SJCRH30 (cell line): ENCODE measurements at regions not wholly inside any gene's neighbourhood (a gene's known extent, or its start where the extent isn't known, plus 50 kb on each side); places are given as distances from the start of the nearest gene placed in this dataset.
"Not testable (repeated sequence)": the region's sequence is repeated elsewhere in the genome, so short reads cannot be mapped to it uniquely, and the experiment has no call there.

Source experiments
- DNase-seq, 2 experiments: peaks; one replicate each; pipeline ENCODE4 v3.0.0-alpha.2; 2015 to 2020
- H3K27ac ChIP-seq: fragments of 250-450 bp; sonication (Bioruptor Pico); 2 replicates; pipeline ENCODE4 v1.5.1; 2020; ENCODE audit warnings: mild to moderate bottlenecking, moderate library complexity
- H3K27me3 ChIP-seq: fragments of 250-450 bp; sonication (Bioruptor Pico); 2 replicates; pipeline ENCODE4 v1.5.1; 2020; ENCODE audit warnings: mild to moderate bottlenecking, moderate library complexity
- H3K36me3 ChIP-seq: fragments of 250-450 bp; sonication (Bioruptor Pico); 2 replicates; pipeline ENCODE4 v1.5.1; 2020; ENCODE audit warnings: mild to moderate bottlenecking, moderate library complexity
- H3K4me1 ChIP-seq: fragments of 250-450 bp; sonication (Bioruptor Pico); 2 replicates; pipeline ENCODE4 v1.5.1; 2020; ENCODE audit warnings: mild to moderate bottlenecking, moderate library complexity
- H3K4me3 ChIP-seq: fragments of 250-450 bp; sonication (Bioruptor Pico); 2 replicates; pipeline ENCODE4 v1.5.1; 2020; ENCODE audit warnings: mild to moderate bottlenecking, moderate library complexity
- H3K9me3 ChIP-seq: fragments of 250-450 bp; sonication (Bioruptor Pico); replicated peaks from 2 replicates; pipeline ENCODE4 v1.5.1; 2020; ENCODE audit warnings: mild to moderate bottlenecking, moderate library complexity

GRCh38 chr20:5390720-5391119, 74.0 kb upstream of the PROKR2 start:
- no peak for DNase-seq
- no peaks in the 10 kb centered on the region for H3K36me3 ChIP-seq
- peaks cover 9% of the 10 kb centered on the region; the same call in 1 of the 2 replicates for H3K27me3 ChIP-seq
- no peaks in the 10 kb centered on the region for H3K9me3 ChIP-seq
- H3K4me1 ChIP-seq: no peaks in the 10 kb centered on the region
- no peak overlapping the region for H3K27ac ChIP-seq
- H3K4me3 ChIP-seq: no peak overlapping the region

GRCh38 chr20:5386846-5387245, 70.1 kb upstream of the PROKR2 start:
- not testable (repeated sequence) for H3K27ac ChIP-seq, H3K27me3 ChIP-seq, H3K4me3 ChIP-seq, H3K9me3 ChIP-seq, H3K36me3 ChIP-seq, DNase-seq, H3K4me1 ChIP-seq

GRCh38 chr20:5381527-5381926, 64.8 kb upstream of the PROKR2 start:
- DNase-seq, H3K4me1 ChIP-seq, H3K9me3 ChIP-seq, H3K27me3 ChIP-seq, H3K27ac ChIP-seq, H3K36me3 ChIP-seq, H3K4me3 ChIP-seq: not testable (repeated sequence)

- H3K4me1 ChIP-seq: no peaks in the 10 kb centered on the region
- no peaks in the 10 kb centered on the region; the same call in 1 of the 2 replicates for H3K9me3 ChIP-seq
- DNase-seq: no peak
- no peaks in the 10 kb centered on the region for H3K36me3 ChIP-seq
- peaks cover 7% of the 10 kb centered on the region; the same call in 1 of the 2 replicates for H3K27me3 ChIP-seq
- no peak overlapping the region for H3K4me3 ChIP-seq
- H3K27ac ChIP-seq: no peak overlapping the region
Measured at GRCh38 chr20:5377484-5377883, 60.7 kb upstream of the PROKR2 start.

GRCh38 chr20:5376228-5376627, 59.5 kb upstream of the PROKR2 start:
- Histone ChIP-seq H3K36me3 (no peaks in the 10 kb centered on the region), H3K27ac (no peak overlapping the region), H3K4me1 (no peaks in the 10 kb centered on the region), H3K9me3 (no peaks in the 10 kb centered on the region; the same call in 1 of the 2 replicates), H3K4me3 (no peak overlapping the region), H3K27me3 (peaks cover 7% of the 10 kb centered on the region; the same call in 1 of the 2 replicates)
- DNase-seq: no peak

- Histone ChIP-seq H3K27me3 (peaks cover 7% of the 10 kb centered on the region; the same call in 1 of the 2 replicates), H3K4me1 (no peaks in the 10 kb centered on the region), H3K36me3 (no peaks in the 10 kb centered on the region), H3K4me3 (no peak overlapping the region), H3K9me3 (no peaks in the 10 kb centered on the region; the same call in 1 of the 2 replicates), H3K27ac (no peak overlapping the region)
- DNase-seq: no peak
Measured at GRCh38 chr20:5374171-5374570, 57.4 kb upstream of the PROKR2 start.

GRCh38 chr20:5372371-5372770, 55.6 kb upstream of the PROKR2 start:
- Histone ChIP-seq H3K9me3 (no peaks in the 10 kb centered on the region; the same call in 1 of the 2 replicates), H3K4me3 (no peak overlapping the region), H3K27me3 (peaks cover 7% of the 10 kb centered on the region; the same call in 1 of the 2 replicates), H3K4me1 (no peaks in the 10 kb centered on the region), H3K36me3 (no peaks in the 10 kb centered on the region), H3K27ac (no peak overlapping the region)
- DNase-seq: no peak

GRCh38 chr20:5369629-5370028, 52.9 kb upstream of the PROKR2 start:
- H3K27me3 ChIP-seq: peaks cover 4% of the 10 kb centered on the region; the same call in 1 of the 2 replicates
- no peak for DNase-seq
- H3K4me3 ChIP-seq: no peak overlapping the region
- no peaks in the 10 kb centered on the region for H3K4me1 ChIP-seq
- no peak overlapping the region for H3K27ac ChIP-seq
- no peaks in the 10 kb centered on the region for H3K36me3 ChIP-seq
- H3K9me3 ChIP-seq: no peaks in the 10 kb centered on the region; the same call in 1 of the 2 replicates
